ENCODE measurements at regions not wholly inside any gene's neighbourhood (a gene's known extent, or its start where the extent isn't known, plus 50 kb on each side); places are given as distances from the start of the nearest gene placed in this dataset.

DNA sequence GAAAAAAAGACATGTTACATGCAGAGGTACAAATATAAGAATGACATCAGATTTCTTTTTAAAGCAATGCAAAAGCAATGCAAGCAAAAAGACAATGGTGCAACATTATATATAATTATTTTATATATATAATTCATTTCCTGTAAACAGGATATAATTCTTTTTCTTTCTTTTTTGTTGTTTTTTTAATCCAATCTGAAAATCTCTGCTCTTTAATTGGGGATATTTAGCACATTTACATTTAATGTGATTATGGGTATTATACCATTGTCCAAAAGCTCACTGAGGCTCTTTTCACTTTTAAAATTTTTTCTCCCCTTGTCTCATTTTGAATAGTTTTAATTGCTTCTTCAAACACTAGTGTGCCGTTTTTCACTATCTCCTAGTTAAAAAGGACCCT lies 148.9 kb downstream of the FGF18 start:
- TF ChIP-seq, protein P1, sequence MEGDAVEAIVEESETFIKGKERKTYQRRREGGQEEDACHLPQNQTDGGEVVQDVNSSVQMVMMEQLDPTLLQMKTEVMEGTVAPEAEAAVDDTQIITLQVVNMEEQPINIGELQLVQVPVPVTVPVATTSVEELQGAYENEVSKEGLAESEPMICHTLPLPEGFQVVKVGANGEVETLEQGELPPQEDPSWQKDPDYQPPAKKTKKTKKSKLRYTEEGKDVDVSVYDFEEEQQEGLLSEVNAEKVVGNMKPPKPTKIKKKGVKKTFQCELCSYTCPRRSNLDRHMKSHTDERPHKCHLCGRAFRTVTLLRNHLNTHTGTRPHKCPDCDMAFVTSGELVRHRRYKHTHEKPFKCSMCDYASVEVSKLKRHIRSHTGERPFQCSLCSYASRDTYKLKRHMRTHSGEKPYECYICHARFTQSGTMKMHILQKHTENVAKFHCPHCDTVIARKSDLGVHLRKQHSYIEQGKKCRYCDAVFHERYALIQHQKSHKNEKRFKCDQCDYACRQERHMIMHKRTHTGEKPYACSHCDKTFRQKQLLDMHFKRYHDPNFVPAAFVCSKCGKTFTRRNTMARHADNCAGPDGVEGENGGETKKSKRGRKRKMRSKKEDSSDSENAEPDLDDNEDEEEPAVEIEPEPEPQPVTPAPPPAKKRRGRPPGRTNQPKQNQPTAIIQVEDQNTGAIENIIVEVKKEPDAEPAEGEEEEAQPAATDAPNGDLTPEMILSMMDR (IDR thresholded peaks at IDR 0.05; ENCODE audit: low read depth, low read length) = no peak

DNA sequence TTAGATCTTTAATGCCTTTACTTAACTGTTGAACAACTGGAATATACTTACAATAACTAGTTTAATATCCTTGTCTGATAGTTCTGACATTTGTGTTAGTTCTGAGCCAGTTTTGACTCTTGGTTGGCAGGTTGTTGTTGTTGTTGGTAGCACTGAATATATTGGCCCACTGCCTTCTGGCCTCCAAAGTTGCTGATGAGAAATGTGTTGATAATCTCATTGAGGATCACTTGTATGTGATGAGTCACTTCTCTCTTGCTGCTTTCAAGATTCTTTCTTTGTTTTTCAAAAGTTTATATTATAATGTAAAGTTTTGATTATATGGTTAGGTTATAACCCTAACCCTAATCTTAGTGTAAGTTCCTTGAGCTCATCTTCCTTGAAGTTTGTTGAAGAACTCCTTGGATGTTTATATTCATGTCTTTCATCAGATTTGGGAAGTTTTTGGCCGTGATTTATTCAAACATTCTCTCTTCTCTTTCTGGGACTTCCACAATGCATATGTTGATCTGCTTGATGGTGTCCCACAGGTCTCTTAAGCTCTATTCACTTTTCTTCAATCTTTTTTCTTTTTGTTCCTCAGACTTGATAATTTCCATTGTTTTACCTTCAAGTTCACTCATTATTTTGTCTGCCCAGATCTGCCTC lies 149.7 kb downstream of the FGF18 start:
- DNase-seq (ENCODE audit: extremely low read depth, low read depth) = no peak
- TF ChIP-seq, protein P1 (IDR thresholded peaks at IDR 0.05; ENCODE audit: low read depth, low read length) = no peak

More for the DNA sequence above, 148.9 kb downstream of the FGF18 start:
- no peak for DNase-seq (ENCODE audit: extremely low read depth, low read depth)

DNA sequence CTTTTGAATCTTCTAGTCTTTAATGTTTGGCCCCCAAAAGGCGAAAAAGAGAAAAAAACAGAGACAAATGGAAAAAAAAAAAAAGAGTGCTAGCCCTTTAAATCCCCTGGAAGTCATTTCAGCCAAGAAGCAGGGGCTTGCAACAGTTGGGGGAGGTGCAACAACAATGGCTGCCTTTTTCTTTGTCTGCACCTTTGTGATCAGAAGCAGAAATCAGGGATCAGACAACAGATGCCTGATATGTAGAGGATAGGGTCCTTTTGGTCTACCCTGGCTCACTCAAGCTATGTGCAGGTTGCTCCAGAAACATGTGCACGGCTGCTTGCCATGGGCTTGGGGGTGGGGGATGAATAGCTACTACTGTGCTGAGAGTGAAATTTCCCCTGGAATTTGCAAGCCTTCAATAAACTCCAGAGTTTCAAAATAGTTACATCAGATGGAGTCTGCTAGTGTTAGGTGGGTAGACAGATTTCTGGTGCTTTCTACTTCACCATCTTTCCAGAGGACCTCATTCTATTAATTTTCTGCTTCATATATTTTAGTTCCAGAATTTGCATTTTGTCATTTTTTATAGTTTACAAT lies 150.9 kb downstream of the FGF18 start:
- DNase-seq (ENCODE audit: extremely low read depth, low read depth) = no peak
- TF ChIP-seq, protein P1 (IDR thresholded peaks at IDR 0.05; ENCODE audit: low read depth, low read length) = no peak

DNA sequence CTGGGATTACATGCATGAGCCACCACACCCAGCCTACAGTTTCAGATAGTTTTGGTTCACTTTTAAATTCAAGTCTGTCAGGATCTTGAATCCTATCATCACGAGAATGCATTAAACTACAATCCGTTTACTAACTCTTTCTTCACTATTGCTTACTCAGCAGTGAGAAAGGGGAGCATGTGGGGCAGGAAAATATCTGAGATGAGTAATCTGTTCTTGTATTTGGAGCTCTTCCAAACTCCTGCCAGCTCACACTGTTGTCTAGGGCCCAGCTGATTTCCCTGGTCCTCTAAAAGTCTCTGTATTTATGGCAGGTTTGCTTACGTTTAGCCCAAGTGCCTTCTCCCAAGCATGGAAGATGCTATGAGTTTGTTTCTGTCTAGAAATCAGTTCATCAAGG lies 152.2 kb downstream of the FGF18 start:
- TF ChIP-seq, protein P1 (IDR thresholded peaks at IDR 0.05; ENCODE audit: low read depth, low read length) = no peak
- no peak for DNase-seq (ENCODE audit: extremely low read depth, low read depth)

DNA sequence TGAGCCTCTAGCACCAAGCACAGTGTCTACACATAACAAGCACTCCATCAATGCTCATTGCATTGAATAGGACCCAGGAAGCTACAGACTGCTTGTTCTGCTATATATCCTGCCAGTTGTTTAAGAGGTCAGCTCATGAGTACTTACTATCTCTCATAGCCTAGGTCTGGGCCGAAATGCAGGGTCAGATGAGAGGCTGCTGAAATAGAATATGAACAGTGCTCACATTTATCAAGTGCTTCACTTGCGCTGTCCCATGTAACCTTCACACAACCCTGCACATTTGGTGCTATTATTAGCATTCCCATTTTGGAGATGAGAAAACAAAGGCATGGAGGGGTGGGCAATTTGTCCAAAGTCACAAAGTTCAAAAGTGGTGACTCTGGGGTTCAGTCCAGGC lies 153.6 kb downstream of the FGF18 start:
- DNase-seq (ENCODE audit: extremely low read depth, low read depth) = no peak
- TF ChIP-seq, protein P1 (IDR thresholded peaks at IDR 0.05; ENCODE audit: low read depth, low read length) = no peak

DNA sequence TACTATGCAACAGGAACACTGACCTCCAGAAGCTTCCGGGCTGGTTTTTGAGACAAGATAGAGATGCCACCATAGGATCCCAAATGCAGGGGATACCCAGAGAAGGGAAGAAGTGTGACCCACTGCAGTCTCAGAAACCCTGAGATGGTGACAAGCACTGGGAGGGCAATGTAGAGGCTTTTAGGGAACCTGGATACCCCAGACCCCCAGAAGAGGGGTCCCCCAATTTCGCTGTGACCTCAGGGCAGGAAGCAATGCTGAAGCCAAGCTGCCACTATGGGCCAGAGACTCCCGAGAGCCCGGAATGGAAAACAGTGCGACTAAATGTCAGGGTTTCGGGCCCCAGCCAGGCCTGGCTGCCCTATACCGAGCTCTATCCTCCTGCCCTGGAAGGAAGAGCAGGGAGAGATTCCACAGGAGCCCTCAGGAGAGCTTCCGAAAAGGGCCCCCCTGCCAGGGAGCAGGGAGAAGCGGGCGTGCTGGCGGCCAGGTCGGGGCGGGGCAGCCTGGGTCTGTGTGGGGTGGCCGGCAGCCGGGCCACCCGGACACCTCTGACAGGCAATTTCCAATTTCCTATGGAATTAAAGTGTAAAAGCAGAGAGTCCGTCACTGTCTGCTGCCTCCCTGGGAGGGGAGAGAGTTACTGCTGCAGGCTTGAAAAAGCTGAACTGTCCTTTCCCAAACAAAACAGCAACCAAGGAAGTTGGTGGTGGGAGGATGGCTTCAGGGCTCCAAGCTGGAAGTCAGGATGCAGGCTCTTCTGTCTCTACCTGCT lies 154.2 kb downstream of the FGF18 start:
- TF ChIP-seq, protein P1 (IDR thresholded peaks at IDR 0.05; ENCODE audit: low read depth, low read length) = no peak
- no peak for DNase-seq (ENCODE audit: extremely low read depth, low read depth)

DNA sequence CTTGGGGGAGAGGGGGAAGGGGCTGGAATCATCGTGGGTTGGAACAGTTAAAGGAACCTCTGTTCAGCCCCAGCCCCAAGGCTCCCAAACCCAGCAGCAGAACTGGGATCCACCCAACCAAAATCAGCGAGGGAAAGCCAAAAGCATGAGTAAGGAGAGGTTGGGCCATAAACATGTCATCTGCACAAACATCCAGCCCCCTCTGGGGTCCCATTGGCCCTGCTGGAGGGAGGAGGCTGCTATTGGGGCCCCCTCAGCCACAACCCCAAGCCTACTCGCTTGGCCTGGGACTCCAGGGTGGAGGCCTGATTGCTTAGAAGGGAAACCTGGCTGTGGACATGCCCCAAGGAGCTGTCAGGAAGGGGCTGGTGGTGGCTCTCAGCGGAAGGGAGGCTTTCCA lies 154.9 kb downstream of the FGF18 start:
- TF ChIP-seq, protein P1 (IDR thresholded peaks at IDR 0.05; ENCODE audit: low read depth, low read length) = no peak
- DNase-seq (ENCODE audit: extremely low read depth, low read depth) = no peak
